Endodermal cell (in vitro differentiated cells): ENCODE measurements at regions not wholly inside any gene's neighbourhood (a gene's known extent, or its start where the extent isn't known, plus 50 kb on each side); places are given as distances from the start of the nearest gene placed in this dataset.

Source experiments
- DNase-seq: peaks from one replicate; pipeline ENCODE4 v3.0.0-alpha.2; 2017
- H3K27ac ChIP-seq: 2 replicates; pipeline ENCODE4 v1.5.1; 2013; ENCODE audit warnings: mild to moderate bottlenecking, low read depth, low read length, moderate library complexity
- H3K27me3 ChIP-seq: 2 replicates; pipeline ENCODE4 v1.6.1; 2013; ENCODE audit warnings: mild to moderate bottlenecking, low read length, moderate library complexity; ENCODE audit not compliant: insufficient read depth, control insufficient read depth, poor library complexity, severe bottlenecking
- H3K36me3 ChIP-seq: 2 replicates; pipeline ENCODE4 v1.7.0; 2013; ENCODE audit warnings: mild to moderate bottlenecking, low read length, moderate library complexity; ENCODE audit not compliant: control insufficient read depth, insufficient read depth
- H3K4me1 ChIP-seq: one replicate; pipeline ENCODE4 v1.7.0; 2013; ENCODE audit warnings: low read length; ENCODE audit not compliant: control insufficient read depth, insufficient read depth
- H3K4me3 ChIP-seq: 2 replicates; pipeline ENCODE4 v1.5.1; 2013; ENCODE audit warnings: mild to moderate bottlenecking, low read length, moderate library complexity
- H3K9ac ChIP-seq: 2 replicates; pipeline ENCODE4 v1.6.1; 2013; ENCODE audit warnings: mild to moderate bottlenecking, low read length, moderate library complexity; ENCODE audit not compliant: poor library complexity, severe bottlenecking; ENCODE audit errors: extremely low read depth
- H3K9me3 ChIP-seq: 2 replicates; pipeline ENCODE4 v1.6.1; 2013; ENCODE audit warnings: mild to moderate bottlenecking, low read length, moderate library complexity; ENCODE audit not compliant: control insufficient read depth
- H3K27ac Mint-ChIP-seq: 2 replicates; pipeline ENCODE4 v1.8.0; 2020; ENCODE audit warnings: mixed read lengths
- H3K27me3 Mint-ChIP-seq: 2 replicates; pipeline ENCODE4 v1.8.0; 2021; ENCODE audit warnings: mild to moderate bottlenecking, mixed read lengths; ENCODE audit not compliant: insufficient read depth
- H3K36me3 Mint-ChIP-seq: 2 replicates; pipeline ENCODE4 v1.8.0; 2020; ENCODE audit warnings: low read depth, mixed read lengths
- H3K4me1 Mint-ChIP-seq: 2 replicates; pipeline ENCODE4 v1.8.0; 2020; ENCODE audit warnings: mixed read lengths
- H3K4me3 Mint-ChIP-seq: 2 replicates; pipeline ENCODE4 v1.8.0; 2020; ENCODE audit warnings: mild to moderate bottlenecking, moderate library complexity, mixed read lengths
- H3K9me3 Mint-ChIP-seq: 2 replicates; pipeline ENCODE4 v1.8.0; 2020; ENCODE audit warnings: mild to moderate bottlenecking, mixed read lengths
- WGBS, 2 experiments: methylation state at CpG; one replicate each; pipeline versions ENCODE4 v1.1.5 to v1.1.7; 2013; ENCODE audit warnings: missing lambda C conversion rate in 2 of 2, mixed read lengths in 1 of 2; ENCODE audit not compliant: insufficient coverage in 1 of 2, insufficient read length in 1 of 2; 5-methylcytosine and 5-hydroxymethylcytosine counted together
- TF ChIP-seq, protein P1 (sequence below): fragments of 200-600 bp; sonication (generic); conservative IDR thresholded peaks from 2 replicates; pipeline ENCODE4 v1.5.0; 2021; ENCODE audit warnings: antibody characterized with exemption, mild to moderate bottlenecking

DNA sequence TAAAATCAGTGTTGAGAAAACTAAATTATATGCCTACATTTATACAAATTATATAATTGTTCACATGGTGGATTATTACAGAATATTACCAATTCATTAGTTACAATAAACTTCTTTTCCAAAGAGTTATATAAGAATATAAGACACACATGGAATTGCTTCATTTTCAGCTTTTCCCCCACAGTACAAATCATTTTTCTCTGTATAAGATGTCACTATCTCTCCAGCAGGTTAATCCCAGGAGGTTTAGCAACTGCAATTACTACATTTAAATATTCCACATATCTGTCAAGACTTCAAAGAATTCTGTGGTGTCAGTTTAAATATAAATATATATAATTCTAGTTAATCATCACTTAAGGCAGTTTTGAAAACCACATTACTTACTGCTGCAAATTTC is 59.6 kb upstream of the G2E3 start:
- Mint-ChIP-seq H3K27me3 (no peaks in the 10 kb centered on the region), H3K27ac (no peak overlapping the region), H3K36me3 (no peaks in the 10 kb centered on the region), H3K9me3 (no peaks in the 10 kb centered on the region), H3K4me3 (no peak overlapping the region), H3K4me1 (no peaks in the 10 kb centered on the region)
- Histone ChIP-seq H3K27me3 (no peaks in the 10 kb centered on the region), H3K9ac (no peak overlapping the region), H3K9me3 (no peaks in the 10 kb centered on the region), H3K4me3 (no peak overlapping the region), H3K36me3 (no peaks in the 10 kb centered on the region), H3K4me1 (no peaks in the 10 kb centered on the region), H3K27ac (no peak overlapping the region)
- TF ChIP-seq, protein P1, sequence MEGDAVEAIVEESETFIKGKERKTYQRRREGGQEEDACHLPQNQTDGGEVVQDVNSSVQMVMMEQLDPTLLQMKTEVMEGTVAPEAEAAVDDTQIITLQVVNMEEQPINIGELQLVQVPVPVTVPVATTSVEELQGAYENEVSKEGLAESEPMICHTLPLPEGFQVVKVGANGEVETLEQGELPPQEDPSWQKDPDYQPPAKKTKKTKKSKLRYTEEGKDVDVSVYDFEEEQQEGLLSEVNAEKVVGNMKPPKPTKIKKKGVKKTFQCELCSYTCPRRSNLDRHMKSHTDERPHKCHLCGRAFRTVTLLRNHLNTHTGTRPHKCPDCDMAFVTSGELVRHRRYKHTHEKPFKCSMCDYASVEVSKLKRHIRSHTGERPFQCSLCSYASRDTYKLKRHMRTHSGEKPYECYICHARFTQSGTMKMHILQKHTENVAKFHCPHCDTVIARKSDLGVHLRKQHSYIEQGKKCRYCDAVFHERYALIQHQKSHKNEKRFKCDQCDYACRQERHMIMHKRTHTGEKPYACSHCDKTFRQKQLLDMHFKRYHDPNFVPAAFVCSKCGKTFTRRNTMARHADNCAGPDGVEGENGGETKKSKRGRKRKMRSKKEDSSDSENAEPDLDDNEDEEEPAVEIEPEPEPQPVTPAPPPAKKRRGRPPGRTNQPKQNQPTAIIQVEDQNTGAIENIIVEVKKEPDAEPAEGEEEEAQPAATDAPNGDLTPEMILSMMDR, result no peak
- no peak for DNase-seq

DNA sequence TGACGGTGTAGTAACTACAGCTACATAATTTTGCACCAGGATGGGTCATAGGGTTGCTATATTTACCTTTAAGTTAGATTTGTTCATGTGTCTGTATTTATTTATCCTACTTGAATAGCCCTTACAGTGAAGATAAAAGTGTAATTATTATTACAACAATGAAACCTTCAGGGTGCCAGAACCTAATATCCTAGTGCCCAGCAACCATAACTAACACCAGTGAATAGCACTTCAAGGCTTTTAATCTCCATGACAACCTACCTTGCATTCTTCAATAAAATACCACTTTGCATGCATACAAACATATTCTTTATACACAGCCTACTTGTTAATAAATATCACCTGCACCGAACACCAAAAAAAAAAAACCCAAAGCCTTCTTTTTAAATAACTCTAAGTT is 58.7 kb upstream of the G2E3 start:
- Histone ChIP-seq H3K27ac (no peak overlapping the region), H3K4me1 (no peaks in the 10 kb centered on the region), H3K36me3 (no peaks in the 10 kb centered on the region), H3K4me3 (no peak overlapping the region), H3K9ac (no peak overlapping the region), H3K27me3 (no peaks in the 10 kb centered on the region), H3K9me3 (no peaks in the 10 kb centered on the region)
- H3K27ac Mint-ChIP-seq, result no peak overlapping the region
- WGBS, 2 experiments, result 70 to 92% methylated on average over 1 to 2 of the region's 2 CpGs
- no peaks in the 10 kb centered on the region for H3K9me3 Mint-ChIP-seq
- H3K27me3 Mint-ChIP-seq, result no peaks in the 10 kb centered on the region
- TF ChIP-seq, protein P1, result no peak
- no peak for DNase-seq
- no peak overlapping the region for H3K4me3 Mint-ChIP-seq
- H3K36me3 Mint-ChIP-seq, result no peaks in the 10 kb centered on the region
- H3K4me1 Mint-ChIP-seq, result no peaks in the 10 kb centered on the region

DNA sequence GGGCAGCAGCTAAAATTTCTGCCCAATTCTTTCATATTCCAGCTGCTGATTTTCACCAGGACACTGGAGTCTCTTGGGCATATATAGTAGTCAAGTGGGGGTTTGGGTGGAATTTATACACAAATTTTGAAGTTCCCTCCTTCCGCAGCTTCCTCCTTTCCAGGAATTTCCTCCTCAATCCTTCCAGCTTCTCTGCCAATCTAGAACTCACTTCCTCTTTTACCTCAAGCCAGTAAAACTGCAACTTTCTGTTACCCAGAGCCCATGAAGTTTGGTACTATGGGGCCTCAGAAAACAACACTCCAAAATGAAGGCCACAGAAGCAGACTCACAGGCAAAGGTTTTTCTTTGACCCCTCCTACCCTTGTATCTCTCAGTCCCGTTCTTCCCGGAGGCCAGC is 51.7 kb upstream of the G2E3 start:
- Histone ChIP-seq H3K36me3 (no peaks in the 10 kb centered on the region), H3K4me1 (no peaks in the 10 kb centered on the region), H3K9me3 (no peaks in the 10 kb centered on the region), H3K27me3 (no peaks in the 10 kb centered on the region), H3K9ac (no peak overlapping the region), H3K27ac (no peak overlapping the region), H3K4me3 (no peak overlapping the region)
- Mint-ChIP-seq H3K4me3 (no peak overlapping the region), H3K4me1 (no peaks in the 10 kb centered on the region), H3K27me3 (no peaks in the 10 kb centered on the region), H3K27ac (no peak overlapping the region), H3K9me3 (no peaks in the 10 kb centered on the region), H3K36me3 (no peaks in the 10 kb centered on the region)
- no peak for DNase-seq
- WGBS, 2 experiments, result 86 to 100% methylated on average over 1 to 3 of the region's 3 CpGs
- TF ChIP-seq, protein P1, result no peak
